Esophagus (tissue), 2 donors: ENCODE measurements at regions not wholly inside any gene's neighbourhood (a gene's known extent, or its start where the extent isn't known, plus 50 kb on each side); places are given as distances from the start of the nearest gene placed in this dataset.
"Not testable (repeated sequence)": the region's sequence is repeated elsewhere in the genome, so short reads cannot be mapped to it uniquely, and the experiment has no call there.

Experiments
- H3K27ac ChIP-seq, 2 donors: one replicate each; pipeline ENCODE4 v1.5.1; 2013; ENCODE audit warnings: low read depth in 2 of 2, mild to moderate bottlenecking in 2 of 2, inconsistent platforms in 1 of 2, low read length in 1 of 2, moderate library complexity in 1 of 2
- H3K27me3 ChIP-seq, 2 donors: one replicate each; pipeline ENCODE4 v1.6.1; 2013; ENCODE audit warnings: low read length in 2 of 2, control low read depth in 1 of 2, mild to moderate bottlenecking in 1 of 2; ENCODE audit not compliant: insufficient read depth in 2 of 2, control insufficient read depth in 1 of 2
- H3K36me3 ChIP-seq, 2 donors: one replicate each; pipeline ENCODE4 v1.6.1; 2013; ENCODE audit warnings: low read length in 1 of 2; ENCODE audit not compliant: control insufficient read depth in 2 of 2, insufficient read depth in 2 of 2
- H3K4me1 ChIP-seq, 2 donors: one replicate each; pipeline ENCODE4 v1.6.1; 2013; ENCODE audit warnings: low read length in 1 of 2; ENCODE audit not compliant: control insufficient read depth in 2 of 2, insufficient read depth in 2 of 2
- H3K4me3 ChIP-seq, 2 donors: one replicate each; pipeline ENCODE4 v1.5.1; 2013; ENCODE audit warnings: low read length in 2 of 2, mild to moderate bottlenecking in 2 of 2, low read depth in 1 of 2, moderate library complexity in 1 of 2
- H3K9me3 ChIP-seq, 2 donors: one replicate each; pipeline ENCODE4 v1.6.1; 2013; ENCODE audit warnings: mild to moderate bottlenecking in 2 of 2, low read depth in 1 of 2, low read length in 1 of 2, moderate library complexity in 1 of 2; ENCODE audit not compliant: control insufficient read depth in 2 of 2, insufficient read depth in 1 of 2
- WGBS, 2 donors: extraction: QIAGEN DNeasy Blood & Tissue Kit; methylation state at CpG; one replicate each; pipeline ENCODE4 v1.1.7; 2013; 5-methylcytosine and 5-hydroxymethylcytosine counted together
- donor health status: healthy with polysubstance abuse.
- donor health status: Bipolar disorder and iron deficiency.

DNA sequence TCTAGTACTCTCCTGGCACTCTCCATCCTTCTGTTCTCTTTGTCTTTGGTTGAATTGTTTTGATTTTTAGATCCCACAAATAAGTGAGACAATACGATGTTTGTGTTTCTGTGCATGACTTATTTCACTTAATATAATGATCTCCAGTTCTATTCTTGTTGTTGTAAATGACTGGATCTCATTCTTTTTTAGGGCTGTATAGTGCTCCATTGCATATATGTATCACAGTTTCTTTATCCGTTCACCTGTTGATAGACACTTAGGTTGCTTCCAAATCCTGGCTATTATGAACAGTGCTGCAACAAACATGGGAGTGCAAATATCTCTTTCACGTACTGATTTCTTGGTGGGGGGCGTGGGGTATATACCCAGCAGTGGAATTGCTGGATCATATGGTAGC, 245.0 kb downstream of the ADCYAP1 start:
- no peaks in the 10 kb centered on the region for H3K36me3 ChIP-seq
- no peaks in the 10 kb centered on the region for H3K9me3 ChIP-seq
- no peaks in the 10 kb centered on the region for H3K27me3 ChIP-seq
- H3K4me1 ChIP-seq: no peaks in the 10 kb centered on the region
- 93 to 97% methylated on average over 4 of the region's 4 CpGs for WGBS, 2 donors
- H3K4me3 ChIP-seq: no peak overlapping the region
- H3K27ac ChIP-seq: no peak overlapping the region

GRCh38 chr18:1150344-1150743, 245.7 kb downstream of the ADCYAP1 start:
- WGBS, 2 donors: 45 to 54% methylated on average over 2 of the region's 2 CpGs
- no peaks in the 10 kb centered on the region for H3K9me3 ChIP-seq

GRCh38 chr18:1152958-1153357, 248.3 kb downstream of the ADCYAP1 start:
- H3K9me3 ChIP-seq, H3K36me3 ChIP-seq, H3K4me1 ChIP-seq, H3K4me3 ChIP-seq, H3K27ac ChIP-seq, H3K27me3 ChIP-seq: not testable (repeated sequence)
- 47 to 54% methylated on average over 2 of the region's 2 CpGs for WGBS, 2 donors

More at GRCh38 chr18:1150344-1150743, 245.7 kb downstream of the ADCYAP1 start:
- Histone ChIP-seq H3K4me1 (no peaks in the 10 kb centered on the region), H3K27ac (no peak overlapping the region), H3K36me3 (no peaks in the 10 kb centered on the region), H3K4me3 (no peak overlapping the region), H3K27me3 (no peaks in the 10 kb centered on the region)

GRCh38 chr18:1173593-1173992, 268.9 kb downstream of the ADCYAP1 start:
- H3K9me3 ChIP-seq: no peaks in the 10 kb centered on the region
- no peak overlapping the region for H3K27ac ChIP-seq
- no peak overlapping the region for H3K4me3 ChIP-seq
- H3K4me1 ChIP-seq: no peaks in the 10 kb centered on the region
- no peaks in the 10 kb centered on the region for H3K36me3 ChIP-seq
- 70 to 73% methylated on average over 4 of the region's 4 CpGs for WGBS, 2 donors
- no peaks in the 10 kb centered on the region for H3K27me3 ChIP-seq

DNA sequence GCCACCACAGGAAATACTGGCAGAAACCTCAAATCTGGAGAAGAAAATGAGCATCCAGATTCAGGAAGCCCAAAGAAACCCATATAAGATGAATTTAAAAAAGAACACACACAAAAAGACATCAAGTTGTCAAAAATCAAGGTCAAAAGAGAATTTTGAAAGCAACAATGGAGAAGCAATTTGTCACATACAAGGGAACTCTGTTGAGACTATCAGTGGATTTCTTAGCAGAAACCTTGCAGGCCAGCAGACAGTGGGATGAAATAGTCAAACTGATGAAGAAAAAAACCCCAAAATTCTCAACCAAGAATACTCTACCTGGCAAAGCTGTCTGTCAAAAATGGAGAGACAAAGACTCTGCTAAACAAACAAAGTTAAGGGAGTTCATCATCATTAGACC, 272.6 kb downstream of the ADCYAP1 start:
- no peak overlapping the region for H3K4me3 ChIP-seq
- H3K4me1 ChIP-seq: no peaks in the 10 kb centered on the region
- no peaks in the 10 kb centered on the region for H3K36me3 ChIP-seq
- no peaks in the 10 kb centered on the region for H3K27me3 ChIP-seq
- H3K9me3 ChIP-seq: no peaks in the 10 kb centered on the region
- H3K27ac ChIP-seq: no peak overlapping the region

GRCh38 chr18:1191341-1191740, 286.7 kb downstream of the ADCYAP1 start:
- H3K27ac ChIP-seq: no peak overlapping the region
- H3K9me3 ChIP-seq: no peaks in the 10 kb centered on the region
- H3K27me3 ChIP-seq: no peaks in the 10 kb centered on the region
- H3K4me1 ChIP-seq: no peaks in the 10 kb centered on the region
- H3K4me3 ChIP-seq: no peak overlapping the region
- WGBS, 2 donors: 72 to 78% methylated on average over 3 of the region's 3 CpGs
- no peaks in the 10 kb centered on the region for H3K36me3 ChIP-seq

- no peaks in the 10 kb centered on the region for H3K27me3 ChIP-seq
- H3K4me1 ChIP-seq: no peaks in the 10 kb centered on the region
- WGBS, 2 donors: 84 to 86% methylated on average over 1 of the region's 1 CpG
- H3K36me3 ChIP-seq: no peaks in the 10 kb centered on the region
- H3K9me3 ChIP-seq: no peaks in the 10 kb centered on the region
- no peak overlapping the region for H3K4me3 ChIP-seq
- no peak overlapping the region for H3K27ac ChIP-seq
These were observed 308.5 kb downstream of the ADCYAP1 start for GRCh38 chr18:1213126-1213525.

GRCh38 chr18:1222880-1223279, 318.2 kb downstream of the ADCYAP1 start:
- Histone ChIP-seq H3K27ac (no peak overlapping the region), H3K4me3 (no peak overlapping the region)
- WGBS, 2 donors: 44 to 52% methylated on average over 2 of the region's 2 CpGs

GRCh38 chr18:1227025-1227424, 322.4 kb downstream of the ADCYAP1 start:
- no peaks in the 10 kb centered on the region for H3K9me3 ChIP-seq
- no peak overlapping the region for H3K27ac ChIP-seq
- H3K4me1 ChIP-seq: no peaks in the 10 kb centered on the region
- 71 to 79% methylated on average over 4 of the region's 4 CpGs for WGBS, 2 donors
- H3K36me3 ChIP-seq: no peaks in the 10 kb centered on the region
- no peaks in the 10 kb centered on the region for H3K27me3 ChIP-seq
- no peak overlapping the region for H3K4me3 ChIP-seq

More at GRCh38 chr18:1222880-1223279, 318.2 kb downstream of the ADCYAP1 start:
- Histone ChIP-seq H3K4me1 (no peaks in the 10 kb centered on the region), H3K36me3 (no peaks in the 10 kb centered on the region), H3K9me3 (no peaks in the 10 kb centered on the region), H3K27me3 (no peaks in the 10 kb centered on the region)

DNA sequence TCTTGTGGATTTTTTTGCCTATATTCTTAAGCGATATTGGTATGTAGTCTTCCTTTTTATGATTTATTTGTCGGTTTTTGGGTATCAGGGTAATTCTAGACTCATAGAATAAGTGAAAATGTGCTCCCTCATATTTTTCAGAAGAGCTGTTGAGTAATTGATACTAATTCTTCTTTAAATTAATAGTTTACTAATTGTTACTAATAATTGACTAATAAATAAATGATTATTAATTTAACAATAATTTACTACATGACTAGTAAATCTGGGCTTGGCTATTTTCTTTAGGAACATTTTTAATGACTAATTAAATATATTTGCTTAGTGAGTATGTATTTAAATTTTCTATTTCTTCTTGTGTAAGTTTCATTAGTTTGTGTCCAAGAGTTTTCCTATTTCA, 325.0 kb downstream of the ADCYAP1 start:
- H3K27ac ChIP-seq: no peak overlapping the region
- no peaks in the 10 kb centered on the region for H3K36me3 ChIP-seq
- WGBS, 2 donors: 81 to 87% methylated on average over 2 of the region's 2 CpGs
- no peaks in the 10 kb centered on the region for H3K9me3 ChIP-seq
- H3K4me1 ChIP-seq: no peaks in the 10 kb centered on the region
- no peaks in the 10 kb centered on the region for H3K27me3 ChIP-seq
- no peak overlapping the region for H3K4me3 ChIP-seq
